ENCODE measurements at regions not wholly inside any gene's neighbourhood (a gene's known extent, or its start where the extent isn't known, plus 50 kb on each side); places are given as distances from the start of the nearest gene placed in this dataset.

GRCh38 chr5:123868881-123869280, 356.9 kb downstream of the CSNK1G3 start:
- Histone ChIP-seq H3K36me3 (no peaks in the 10 kb centered on the region), H3K27ac (no peak overlapping the region), H3K27me3 (no peaks in the 10 kb centered on the region)

GRCh38 chr5:123868267-123868666, 356.3 kb downstream of the CSNK1G3 start:
- Histone ChIP-seq H3K27ac (no peak overlapping the region), H3K9me3 (no peaks in the 10 kb centered on the region), H3K4me3 (no peak overlapping the region), H3K27me3 (no peaks in the 10 kb centered on the region), H3K36me3 (no peaks in the 10 kb centered on the region), H3K4me1 (peaks cover 0 to 9% (median 0%) of the 10 kb centered on the region in 4 donors)
- peak in 1 of 3 donors; percentile 48 for DNase-seq
- TF ChIP-seq CTCF (IDR thresholded peaks at IDR 0.05) (no peak), POLR2A (IDR thresholded peaks at IDR 0.05) (no peak)

More at GRCh38 chr5:123868881-123869280, 356.9 kb downstream of the CSNK1G3 start:
- TF ChIP-seq POLR2A (IDR thresholded peaks at IDR 0.05): no peak
- no peak for TF ChIP-seq CTCF (IDR thresholded peaks at IDR 0.05)
- peaks cover 0 to 9% (median 0%) of the 10 kb centered on the region in 4 donors for H3K4me1 ChIP-seq
- no peaks in the 10 kb centered on the region for H3K9me3 ChIP-seq
- no peak for DNase-seq
- H3K4me3 ChIP-seq: no peak overlapping the region

GRCh38 chr5:123865641-123866040, 353.7 kb downstream of the CSNK1G3 start:
- Histone ChIP-seq H3K4me3 (no peak overlapping the region), H3K27me3 (no peaks in the 10 kb centered on the region), H3K4me1 (peaks cover 0 to 9% (median 0%) of the 10 kb centered on the region in 4 donors), H3K27ac (no peak overlapping the region), H3K36me3 (no peaks in the 10 kb centered on the region), H3K9me3 (no peaks in the 10 kb centered on the region)
- no peak for TF ChIP-seq POLR2A (IDR thresholded peaks at IDR 0.05)
- no peak for DNase-seq

- DNase-seq: no peak
- Histone ChIP-seq H3K36me3 (no peaks in the 10 kb centered on the region), H3K4me1 (peaks cover 0 to 9% (median 0%) of the 10 kb centered on the region in 4 donors), H3K4me3 (no peak overlapping the region), H3K27me3 (no peaks in the 10 kb centered on the region), H3K27ac (no peak overlapping the region), H3K9me3 (no peaks in the 10 kb centered on the region)
- no peak for TF ChIP-seq POLR2A (IDR thresholded peaks at IDR 0.05)
- no peak for TF ChIP-seq CTCF (IDR thresholded peaks at IDR 0.05)
These were observed 352.6 kb downstream of the CSNK1G3 start for GRCh38 chr5:123864578-123864977.

- no peaks in the 10 kb centered on the region for H3K27me3 ChIP-seq
- H3K4me1 ChIP-seq: no peaks in the 10 kb centered on the region
- TF ChIP-seq CTCF (IDR thresholded peaks at IDR 0.05): no peak
- TF ChIP-seq POLR2A (IDR thresholded peaks at IDR 0.05): no peak
- H3K27ac ChIP-seq: no peak overlapping the region
- H3K36me3 ChIP-seq: no peaks in the 10 kb centered on the region
- no peak for DNase-seq
- no peak overlapping the region for H3K4me3 ChIP-seq
- no peaks in the 10 kb centered on the region for H3K9me3 ChIP-seq
These were observed 347.0 kb downstream of the CSNK1G3 start for GRCh38 chr5:123858938-123859337.

- Histone ChIP-seq H3K36me3 (no peaks in the 10 kb centered on the region), H3K4me3 (no peak overlapping the region), H3K9me3 (no peaks in the 10 kb centered on the region), H3K27ac (no peak overlapping the region), H3K27me3 (no peaks in the 10 kb centered on the region), H3K4me1 (no peaks in the 10 kb centered on the region)
- TF ChIP-seq POLR2A (IDR thresholded peaks at IDR 0.05) (no peak), CTCF (IDR thresholded peaks at IDR 0.05) (no peak)
- no peak for DNase-seq
These were observed 344.8 kb downstream of the CSNK1G3 start for GRCh38 chr5:123856766-123857165.
